IPS DF 6.9 (cell line): ENCODE measurements at regions not wholly inside any gene's neighbourhood (a gene's known extent, or its start where the extent isn't known, plus 50 kb on each side); places are given as distances from the start of the nearest gene placed in this dataset.

Experiments
- DNase-seq: peaks from one replicate; pipeline ENCODE4 v3.0.0-alpha.2; 2013; ENCODE audit warnings: low read depth, low spot score
- H3K27ac ChIP-seq: one replicate; pipeline ENCODE4 v1.5.1; 2013; ENCODE audit warnings: low read length, control low read depth
- H3K27me3 ChIP-seq: 2 replicates; pipeline ENCODE4 v1.6.1; 2013; ENCODE audit warnings: mild to moderate bottlenecking, low read length; ENCODE audit not compliant: control insufficient read depth, insufficient read depth
- H3K36me3 ChIP-seq: 2 replicates; pipeline ENCODE4 v1.6.1; 2013; ENCODE audit warnings: low read length; ENCODE audit not compliant: control insufficient read depth, insufficient read depth
- H3K4me1 ChIP-seq: 2 replicates; pipeline ENCODE4 v1.6.1; 2013; ENCODE audit warnings: low read length; ENCODE audit not compliant: control insufficient read depth, insufficient read depth
- H3K4me3 ChIP-seq: 2 replicates; pipeline ENCODE4 v1.5.1; 2013; ENCODE audit warnings: mild to moderate bottlenecking, low read length
- H3K9me3 ChIP-seq: 2 replicates; pipeline ENCODE4 v1.6.1; 2013; ENCODE audit warnings: low read length, inconsistent platforms; ENCODE audit not compliant: control insufficient read depth, insufficient read depth
- WGBS: extraction: QIAGEN DNeasy Blood & Tissue Kit; methylation state at CpG from one replicate; pipeline ENCODE4 v1.1.7; 2013; ENCODE audit warnings: mixed read lengths, missing lambda C conversion rate; ENCODE audit not compliant: insufficient read length, insufficient coverage; 5-methylcytosine and 5-hydroxymethylcytosine counted together

DNA sequence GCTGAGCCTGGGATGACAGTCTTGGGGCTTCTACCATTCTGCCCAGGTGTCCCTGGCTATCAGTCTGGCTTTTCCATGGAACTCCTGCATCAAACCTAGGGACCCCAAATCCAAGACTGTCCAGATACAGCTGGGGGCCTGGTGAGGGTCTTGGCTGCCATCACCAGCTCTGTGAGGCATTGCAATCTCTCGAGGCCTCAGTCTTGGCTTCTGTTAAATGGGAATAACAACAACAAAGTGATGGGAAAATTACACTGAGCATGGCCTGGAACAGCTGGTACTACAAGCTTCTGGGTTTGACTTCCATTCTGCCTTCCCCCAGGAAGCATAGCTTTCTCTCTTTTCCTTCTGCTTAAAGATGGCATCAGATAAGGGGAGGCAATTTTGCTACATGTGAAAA is 50.0 kb upstream of the LCTL start:
- no peak for DNase-seq
- Histone ChIP-seq H3K4me3 (no peak overlapping the region), H3K9me3 (no peaks in the 10 kb centered on the region), H3K27ac (no peak overlapping the region), H3K36me3 (no peaks in the 10 kb centered on the region), H3K27me3 (no peaks in the 10 kb centered on the region), H3K4me1 (peaks cover 3% of the 10 kb centered on the region; the same call in 1 of the 2 replicates)
- no CpG with 5 or more reads among the region's 1 CpG for WGBS

DNA sequence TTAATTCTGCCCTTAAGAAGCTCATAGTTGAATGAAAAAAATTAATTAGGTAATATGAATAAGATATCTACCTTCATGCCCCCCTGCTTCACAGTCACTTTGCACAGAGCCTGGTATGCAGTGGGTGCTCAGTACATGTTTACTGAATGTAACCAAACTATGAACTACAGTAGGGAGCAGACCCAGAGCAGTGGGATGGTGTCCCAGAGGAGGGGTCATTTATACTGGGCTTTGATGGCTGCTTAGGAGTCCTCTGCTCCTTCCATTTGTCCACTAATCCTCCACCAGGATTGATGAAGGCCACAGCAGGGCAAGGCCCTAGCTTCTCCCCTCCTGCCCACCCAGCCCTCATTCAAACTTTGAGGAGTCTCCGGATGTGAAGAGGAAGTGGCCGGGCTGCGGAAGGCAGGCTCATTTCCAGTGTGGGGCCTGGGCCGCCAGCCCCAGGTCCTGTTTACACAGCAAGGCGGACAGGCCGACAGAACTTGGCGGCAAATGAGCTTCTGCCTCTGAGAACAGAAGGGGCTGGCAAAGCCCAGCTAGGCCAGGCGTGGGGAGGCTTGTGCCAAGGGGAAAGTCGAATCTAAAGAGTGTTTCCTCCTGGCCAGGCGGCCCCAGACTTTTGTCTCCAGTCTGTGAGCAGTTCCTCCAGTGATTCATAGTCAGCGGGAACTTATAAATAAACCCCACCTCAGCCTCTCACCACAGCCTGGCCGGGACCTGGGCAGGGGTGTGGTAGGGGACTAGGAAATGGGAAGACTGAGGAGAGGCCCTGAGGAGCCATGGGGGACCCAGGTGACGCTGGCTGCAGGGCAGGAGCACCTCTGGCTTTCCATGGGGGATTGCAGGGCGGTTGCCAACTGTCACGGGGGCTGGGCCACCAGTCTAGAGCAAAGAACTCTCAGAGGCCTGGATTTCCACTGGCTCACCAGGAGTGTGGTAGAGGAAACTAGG is 51.6 kb upstream of the LCTL start:
- Histone ChIP-seq H3K4me3 (no peak overlapping the region), H3K4me1 (peaks cover 7% of the 10 kb centered on the region)
- WGBS: no CpG with 5 or more reads among the region's 15 CpGs

DNA sequence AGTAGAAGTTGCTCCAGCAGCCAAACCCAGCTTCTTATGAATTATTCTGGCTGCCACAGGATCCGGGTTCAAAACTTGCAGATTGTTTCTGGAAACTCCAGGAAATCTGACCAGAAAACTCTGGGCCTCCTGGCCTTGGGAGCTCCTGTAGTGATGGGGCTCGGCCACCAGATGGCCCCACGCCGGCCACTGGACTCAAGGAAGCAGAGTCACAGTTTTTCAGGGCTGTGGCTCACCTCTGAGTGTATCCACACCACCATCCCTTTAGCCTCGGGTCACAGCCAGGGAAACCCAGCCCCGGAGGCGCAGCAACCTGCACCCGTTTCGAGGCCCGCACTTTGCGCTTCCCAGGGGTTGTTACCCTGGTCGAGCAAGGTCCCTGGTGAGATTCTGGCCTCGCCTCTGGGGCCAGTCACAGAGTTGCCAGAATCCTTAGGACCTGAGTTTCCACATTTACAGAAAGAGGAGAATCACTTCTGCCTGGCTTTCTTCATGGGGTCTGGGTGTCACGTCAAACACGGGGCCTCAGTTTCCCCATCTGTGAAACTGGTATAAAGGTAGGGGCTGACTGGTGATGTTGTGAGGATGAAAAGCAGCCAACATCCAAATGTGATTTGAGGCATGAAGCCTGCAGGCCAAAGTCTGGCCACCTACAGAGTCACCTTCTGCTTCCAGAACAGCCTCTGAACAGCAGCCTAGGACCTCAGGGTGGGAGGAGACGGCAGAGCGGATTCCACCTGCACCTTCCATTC is 53.5 kb upstream of the LCTL start:
- H3K36me3 ChIP-seq: no peaks in the 10 kb centered on the region
- DNase-seq: peak; percentile 61
- no peak overlapping the region for H3K27ac ChIP-seq
- H3K27me3 ChIP-seq: no peaks in the 10 kb centered on the region
- no CpG with 5 or more reads among the region's 17 CpGs for WGBS
- H3K9me3 ChIP-seq: no peaks in the 10 kb centered on the region
- no peak overlapping the region for H3K4me3 ChIP-seq
- peaks cover 9% of the 10 kb centered on the region for H3K4me1 ChIP-seq

More for the DNA sequence above, 51.6 kb upstream of the LCTL start:
- H3K27me3 ChIP-seq: no peaks in the 10 kb centered on the region
- H3K36me3 ChIP-seq: no peaks in the 10 kb centered on the region
- H3K9me3 ChIP-seq: no peaks in the 10 kb centered on the region
- DNase-seq: no peak
- H3K27ac ChIP-seq: no peak overlapping the region

DNA sequence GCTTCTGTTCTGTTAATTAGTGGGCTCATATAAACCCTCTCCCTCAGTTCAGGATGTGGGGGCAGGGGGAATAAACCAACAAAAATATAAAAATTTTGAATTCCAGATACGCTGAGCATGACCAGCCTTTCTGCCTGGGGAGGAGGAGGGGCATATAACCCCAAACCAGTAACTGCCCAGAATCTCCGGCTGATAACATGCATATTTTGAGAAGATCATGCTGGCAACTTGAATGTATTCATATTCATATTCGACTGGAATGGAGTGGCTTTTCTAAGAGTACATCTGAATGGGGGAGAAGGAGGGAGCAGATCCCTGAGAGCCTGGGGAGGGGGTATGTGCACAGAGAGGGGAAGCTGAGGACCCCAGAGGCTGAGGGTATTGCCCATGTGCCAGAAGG is 54.5 kb upstream of the LCTL start:
- Histone ChIP-seq H3K9me3 (no peaks in the 10 kb centered on the region), H3K36me3 (no peaks in the 10 kb centered on the region), H3K27me3 (no peaks in the 10 kb centered on the region), H3K4me1 (peaks cover 9% of the 10 kb centered on the region), H3K4me3 (no peak overlapping the region), H3K27ac (no peak overlapping the region)
- DNase-seq: no peak
- no CpG with 5 or more reads among the region's 3 CpGs for WGBS

DNA sequence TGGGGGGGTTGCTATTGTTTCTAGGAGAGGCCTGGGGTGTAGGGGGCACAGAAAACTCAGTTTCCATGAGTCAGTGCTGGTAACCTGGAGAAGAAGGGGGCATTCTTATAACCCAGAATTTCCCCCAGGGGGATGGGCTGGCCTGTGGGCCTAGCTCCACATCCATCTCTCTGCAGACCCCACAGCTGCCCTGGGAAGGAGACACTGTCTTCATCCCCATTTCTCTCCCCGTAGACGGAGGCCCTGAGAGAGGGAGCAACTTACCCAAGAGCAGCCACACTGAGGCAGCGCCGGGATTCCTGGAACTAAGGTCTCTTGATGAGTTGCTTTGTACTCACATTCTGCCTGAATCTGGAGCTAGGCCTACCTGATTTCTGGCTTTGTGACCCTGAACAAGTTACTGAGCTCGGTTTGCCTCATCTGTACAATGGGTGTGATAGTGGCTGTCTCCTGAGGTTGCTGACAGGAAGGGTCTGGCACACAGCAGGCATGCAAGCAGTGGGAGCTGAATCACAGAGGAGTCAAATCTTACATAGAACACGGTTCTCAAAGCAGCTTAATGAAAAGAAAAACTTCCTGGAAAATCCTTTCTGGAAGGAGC is 55.0 kb upstream of the LCTL start:
- no CpG with 5 or more reads among the region's 6 CpGs for WGBS
- Histone ChIP-seq H3K9me3 (no peaks in the 10 kb centered on the region), H3K27me3 (no peaks in the 10 kb centered on the region), H3K27ac (no peak overlapping the region), H3K4me1 (peaks cover 9% of the 10 kb centered on the region), H3K4me3 (no peak overlapping the region), H3K36me3 (no peaks in the 10 kb centered on the region)
- no peak for DNase-seq

DNA sequence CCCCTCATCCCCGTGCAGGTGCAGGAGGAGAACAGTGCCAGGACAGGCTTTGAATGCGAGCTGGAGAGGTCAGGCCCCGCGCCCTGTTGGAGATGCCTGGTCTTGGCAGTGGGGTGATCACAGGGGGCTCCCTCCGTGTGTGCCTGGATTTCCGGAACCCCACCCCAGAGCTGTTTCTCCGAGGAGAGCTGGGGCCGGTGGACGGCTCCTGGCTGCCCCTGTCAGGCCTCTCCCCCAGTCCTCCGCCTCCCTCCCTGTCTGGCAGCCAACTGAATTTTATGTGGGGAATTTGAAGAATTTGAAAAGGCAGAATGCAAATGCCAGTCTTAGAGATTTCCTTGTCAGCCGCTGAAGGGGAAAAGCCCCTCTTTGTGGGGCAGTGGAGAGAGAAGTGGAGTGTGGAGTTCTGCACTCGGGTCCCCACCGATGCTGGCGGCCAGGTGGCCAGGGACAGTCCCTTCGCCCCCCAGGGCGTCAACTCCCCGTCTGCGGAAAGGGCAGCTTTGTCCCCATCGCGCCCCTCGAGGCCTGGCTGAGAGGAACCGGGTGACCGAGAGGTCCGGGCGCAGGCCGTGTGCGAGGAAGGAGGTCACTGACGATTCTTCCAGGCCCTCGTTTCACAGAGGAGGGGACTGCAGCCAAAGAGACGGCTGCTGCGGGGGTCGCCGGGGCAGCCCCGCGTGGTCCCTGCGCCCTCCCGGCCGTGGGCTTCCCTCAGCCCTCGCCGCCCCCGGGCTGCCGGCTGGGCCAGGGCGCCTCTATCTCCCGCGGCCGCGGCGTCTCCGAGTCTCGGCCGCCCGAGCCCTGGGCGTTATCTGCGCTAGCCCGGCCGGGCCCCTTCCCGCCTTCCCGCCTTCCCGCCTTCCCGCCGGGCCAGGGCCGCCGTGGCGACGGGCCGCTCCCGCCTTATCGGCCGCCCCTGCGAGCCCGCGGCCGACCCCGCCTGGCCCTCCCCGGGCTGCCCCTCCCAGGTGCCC is 56.0 kb upstream of the LCTL start:
- no peaks in the 10 kb centered on the region for H3K36me3 ChIP-seq
- DNase-seq: no peak
- WGBS: no CpG with 5 or more reads among the region's 75 CpGs
- H3K4me1 ChIP-seq: peaks cover 9% of the 10 kb centered on the region
- H3K4me3 ChIP-seq: no peak overlapping the region
- no peaks in the 10 kb centered on the region for H3K9me3 ChIP-seq
- no peaks in the 10 kb centered on the region for H3K27me3 ChIP-seq
- no peak overlapping the region for H3K27ac ChIP-seq

DNA sequence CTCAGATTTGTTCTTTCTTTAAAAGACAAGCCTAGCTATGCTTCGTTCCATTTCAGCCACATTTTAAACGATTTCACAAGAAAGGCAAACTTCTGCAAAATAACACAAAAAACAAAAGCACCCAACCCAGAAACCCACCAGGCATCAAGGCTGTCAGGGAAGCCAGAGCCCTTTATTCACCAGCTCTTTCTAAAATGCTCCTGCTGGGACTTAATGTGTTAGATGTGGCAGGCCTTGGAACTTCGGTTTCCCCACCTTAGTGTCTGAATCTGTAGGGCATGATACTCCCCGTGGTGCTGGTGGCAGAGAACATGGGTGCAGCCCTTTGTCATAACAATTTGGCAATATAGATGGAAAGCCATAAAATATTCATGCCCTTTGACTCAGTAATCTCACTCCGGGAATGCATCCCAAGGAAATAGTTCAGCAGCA is 56.8 kb upstream of the LCTL start:
- WGBS: no CpG with 5 or more reads among the region's 5 CpGs

DNA sequence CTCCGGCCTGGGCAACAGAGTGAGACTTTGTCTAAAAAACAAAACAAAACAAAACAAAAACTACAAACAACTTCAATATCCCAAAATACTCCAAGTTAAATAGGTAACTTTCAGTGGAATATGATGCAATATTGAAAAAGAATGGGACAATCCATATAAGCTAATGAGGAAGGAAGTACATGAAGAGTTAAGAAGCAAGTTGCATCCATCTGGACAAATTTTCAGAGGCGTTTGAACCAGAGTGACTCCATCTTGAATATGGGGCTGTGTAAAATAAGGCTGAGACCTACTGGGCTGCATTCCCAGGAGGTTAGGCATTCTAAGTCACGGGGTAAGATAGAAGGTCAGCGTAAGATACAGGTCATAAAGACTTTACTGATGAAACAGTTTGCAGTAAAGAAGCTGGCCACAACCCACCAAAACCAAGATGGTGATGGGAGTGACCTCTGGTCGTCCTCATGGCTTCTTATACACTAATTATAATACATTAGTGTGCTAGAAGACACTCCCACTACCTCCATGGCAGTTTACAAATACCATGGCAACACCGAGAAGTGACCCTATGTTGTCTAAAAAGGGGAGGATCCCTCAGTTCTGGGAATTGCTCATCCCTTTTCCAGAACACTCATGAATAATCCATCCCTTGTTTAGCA is 58.1 kb upstream of the LCTL start:
- Histone ChIP-seq H3K27ac (no peak overlapping the region), H3K27me3 (no peaks in the 10 kb centered on the region), H3K4me3 (no peak overlapping the region), H3K4me1 (peaks cover 9% of the 10 kb centered on the region), H3K36me3 (no peaks in the 10 kb centered on the region), H3K9me3 (no peaks in the 10 kb centered on the region)
- no CpG with 5 or more reads among the region's 6 CpGs for WGBS
- no peak for DNase-seq

More for the DNA sequence above, 56.8 kb upstream of the LCTL start:
- Histone ChIP-seq H3K27me3 (no peaks in the 10 kb centered on the region), H3K9me3 (no peaks in the 10 kb centered on the region), H3K4me1 (peaks cover 9% of the 10 kb centered on the region), H3K36me3 (no peaks in the 10 kb centered on the region), H3K27ac (no peak overlapping the region), H3K4me3 (no peak overlapping the region)
- DNase-seq: no peak

DNA sequence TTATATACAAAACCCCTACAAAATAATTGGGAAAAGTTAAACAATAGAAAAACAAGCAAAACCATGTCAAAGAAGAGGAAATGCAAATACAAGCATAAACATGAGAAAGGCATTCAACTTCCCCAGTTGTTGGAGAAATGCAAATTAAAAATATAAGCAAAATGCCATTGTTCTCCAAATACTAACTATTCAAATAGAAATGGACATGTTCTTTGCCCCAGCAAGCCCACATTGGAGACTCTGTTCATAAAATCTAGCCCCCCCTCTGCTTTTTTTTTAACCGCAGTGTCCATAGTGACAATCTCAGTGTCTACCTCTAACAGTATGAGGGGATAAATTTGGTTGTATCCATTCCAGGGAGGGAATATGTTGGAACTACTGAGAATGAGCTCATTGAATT is 59.7 kb upstream of the LCTL start:
- no peak overlapping the region for H3K27ac ChIP-seq
- no peaks in the 10 kb centered on the region for H3K27me3 ChIP-seq
- WGBS: no CpG with 5 or more reads among the region's 1 CpG
- no peaks in the 10 kb centered on the region for H3K36me3 ChIP-seq
- H3K4me1 ChIP-seq: peaks cover 8% of the 10 kb centered on the region
- no peak for DNase-seq
- no peak overlapping the region for H3K4me3 ChIP-seq
- H3K9me3 ChIP-seq: no peaks in the 10 kb centered on the region
